AG04450 (cell line): ENCODE measurements at regions not wholly inside any gene's neighbourhood (a gene's known extent, or its start where the extent isn't known, plus 50 kb on each side); places are given as distances from the start of the nearest gene placed in this dataset.

Experiments
- CTCF ChIA-PET: fragments of 300-600, 350-600 bp; formaldehyde crosslinking; extraction: SDS; loops from one replicate; lab custom pipeline; 2022; ENCODE audit warnings: antibody characterized with exemption, inconsistent platforms; lab: Charles Lee
- POLR2A ChIA-PET: fragments of 350-600 bp; formaldehyde crosslinking; extraction: SDS; loops from one replicate; lab custom pipeline; 2021; ENCODE audit warnings: antibody characterized with exemption, inconsistent platforms; lab: Yijun Ruan, JAX
- DNase-seq: peaks from one replicate; pipeline ENCODE4 v3.0.0-alpha.2; 2011; ENCODE audit warnings: low read depth, low spot score
- H3K27ac ChIP-seq: one replicate; pipeline ENCODE4 v1.5.1; 2012; ENCODE audit warnings: low read depth, low read length, control low read depth
- H3K27me3 ChIP-seq: one replicate; pipeline ENCODE4 v1.6.0; 2012; ENCODE audit warnings: low read length; ENCODE audit not compliant: control insufficient read depth, insufficient read depth
- H3K4me3 ChIP-seq: 2 replicates; pipeline ENCODE4 v1.5.1; 2011; ENCODE audit warnings: mild to moderate bottlenecking, low read depth, low read length, control low read depth
- H3K9me3 ChIP-seq: 2 replicates; pipeline ENCODE4 v1.5.1; 2012; ENCODE audit warnings: low read length; ENCODE audit not compliant: control insufficient read depth, insufficient read depth
- TF ChIP-seq, protein P1 (sequence below): IDR thresholded peaks from 2 replicates; pipeline ENCODE4 v1.5.1; 2011; ENCODE audit warnings: low read depth, low read length, control low read depth, inconsistent platforms

- ChIA-PET POLR2A (no interaction called here), CTCF (no interaction called here)
- peaks cover 95% of the 10 kb centered on the region for H3K9me3 ChIP-seq
- H3K4me3 ChIP-seq = no peak overlapping the region
- H3K27ac ChIP-seq = no peak overlapping the region
- no peak for DNase-seq
- no peaks in the 10 kb centered on the region for H3K27me3 ChIP-seq
- TF ChIP-seq, protein P1, sequence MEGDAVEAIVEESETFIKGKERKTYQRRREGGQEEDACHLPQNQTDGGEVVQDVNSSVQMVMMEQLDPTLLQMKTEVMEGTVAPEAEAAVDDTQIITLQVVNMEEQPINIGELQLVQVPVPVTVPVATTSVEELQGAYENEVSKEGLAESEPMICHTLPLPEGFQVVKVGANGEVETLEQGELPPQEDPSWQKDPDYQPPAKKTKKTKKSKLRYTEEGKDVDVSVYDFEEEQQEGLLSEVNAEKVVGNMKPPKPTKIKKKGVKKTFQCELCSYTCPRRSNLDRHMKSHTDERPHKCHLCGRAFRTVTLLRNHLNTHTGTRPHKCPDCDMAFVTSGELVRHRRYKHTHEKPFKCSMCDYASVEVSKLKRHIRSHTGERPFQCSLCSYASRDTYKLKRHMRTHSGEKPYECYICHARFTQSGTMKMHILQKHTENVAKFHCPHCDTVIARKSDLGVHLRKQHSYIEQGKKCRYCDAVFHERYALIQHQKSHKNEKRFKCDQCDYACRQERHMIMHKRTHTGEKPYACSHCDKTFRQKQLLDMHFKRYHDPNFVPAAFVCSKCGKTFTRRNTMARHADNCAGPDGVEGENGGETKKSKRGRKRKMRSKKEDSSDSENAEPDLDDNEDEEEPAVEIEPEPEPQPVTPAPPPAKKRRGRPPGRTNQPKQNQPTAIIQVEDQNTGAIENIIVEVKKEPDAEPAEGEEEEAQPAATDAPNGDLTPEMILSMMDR = no peak
Observed at GRCh38 chr2:239722760-239723470, 302.2 kb downstream of the NDUFA10 start.

DNA sequence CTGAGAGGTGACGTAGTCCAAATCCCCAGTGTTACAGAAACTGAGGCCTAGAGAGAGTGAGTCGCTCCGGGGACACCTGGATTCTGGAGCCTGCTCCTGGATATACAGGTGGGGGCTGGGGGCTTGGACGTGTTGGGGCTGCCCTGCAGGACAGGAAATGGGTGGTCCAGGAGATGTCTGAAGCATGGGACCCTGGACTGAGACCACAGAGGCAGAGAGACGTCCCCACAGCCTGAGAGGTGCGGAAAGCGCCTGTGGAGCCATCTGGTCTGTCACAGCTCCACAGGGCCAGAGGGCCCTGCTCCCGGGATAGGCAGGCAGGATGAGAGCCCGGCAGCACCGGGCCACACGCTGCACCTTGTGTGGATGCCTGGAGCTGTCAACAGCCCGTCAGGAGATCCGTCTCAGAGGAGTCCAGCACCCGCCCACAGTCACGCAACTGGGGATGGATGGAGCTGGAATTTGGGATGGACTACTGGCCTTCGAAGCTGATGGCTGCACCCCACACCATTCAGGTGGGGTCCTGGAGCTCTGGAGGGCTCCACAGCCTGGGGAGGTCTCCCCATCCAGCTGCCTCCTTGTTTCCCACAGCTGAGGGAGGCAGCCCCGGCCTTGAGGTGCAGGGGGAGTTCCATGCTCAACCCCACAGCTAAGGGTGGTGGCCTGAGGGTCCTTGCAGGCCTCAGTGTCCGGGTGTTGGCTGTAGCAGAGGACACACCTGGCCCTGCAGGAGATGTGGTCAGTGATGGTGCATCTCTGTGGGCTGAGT, 303.0 kb downstream of the NDUFA10 start:
- ChIA-PET POLR2A (no interaction called here), CTCF (no interaction called here)
- no peak overlapping the region for H3K4me3 ChIP-seq
- H3K9me3 ChIP-seq = peaks cover 95% of the 10 kb centered on the region
- TF ChIP-seq, protein P1 = no peak
- no peaks in the 10 kb centered on the region for H3K27me3 ChIP-seq
- H3K27ac ChIP-seq = no peak overlapping the region
- DNase-seq = no peak

- H3K9me3 ChIP-seq = peaks cover 89% of the 10 kb centered on the region
- no peak for DNase-seq
- CTCF ChIA-PET = no interaction called here
- TF ChIP-seq, protein P1 = no peak
- H3K4me3 ChIP-seq = no peak overlapping the region
- H3K27me3 ChIP-seq = no peaks in the 10 kb centered on the region
- no peak overlapping the region for H3K27ac ChIP-seq
- POLR2A ChIA-PET = no interaction called here
Observed at GRCh38 chr2:239721531-239721930, 303.6 kb downstream of the NDUFA10 start.

DNA sequence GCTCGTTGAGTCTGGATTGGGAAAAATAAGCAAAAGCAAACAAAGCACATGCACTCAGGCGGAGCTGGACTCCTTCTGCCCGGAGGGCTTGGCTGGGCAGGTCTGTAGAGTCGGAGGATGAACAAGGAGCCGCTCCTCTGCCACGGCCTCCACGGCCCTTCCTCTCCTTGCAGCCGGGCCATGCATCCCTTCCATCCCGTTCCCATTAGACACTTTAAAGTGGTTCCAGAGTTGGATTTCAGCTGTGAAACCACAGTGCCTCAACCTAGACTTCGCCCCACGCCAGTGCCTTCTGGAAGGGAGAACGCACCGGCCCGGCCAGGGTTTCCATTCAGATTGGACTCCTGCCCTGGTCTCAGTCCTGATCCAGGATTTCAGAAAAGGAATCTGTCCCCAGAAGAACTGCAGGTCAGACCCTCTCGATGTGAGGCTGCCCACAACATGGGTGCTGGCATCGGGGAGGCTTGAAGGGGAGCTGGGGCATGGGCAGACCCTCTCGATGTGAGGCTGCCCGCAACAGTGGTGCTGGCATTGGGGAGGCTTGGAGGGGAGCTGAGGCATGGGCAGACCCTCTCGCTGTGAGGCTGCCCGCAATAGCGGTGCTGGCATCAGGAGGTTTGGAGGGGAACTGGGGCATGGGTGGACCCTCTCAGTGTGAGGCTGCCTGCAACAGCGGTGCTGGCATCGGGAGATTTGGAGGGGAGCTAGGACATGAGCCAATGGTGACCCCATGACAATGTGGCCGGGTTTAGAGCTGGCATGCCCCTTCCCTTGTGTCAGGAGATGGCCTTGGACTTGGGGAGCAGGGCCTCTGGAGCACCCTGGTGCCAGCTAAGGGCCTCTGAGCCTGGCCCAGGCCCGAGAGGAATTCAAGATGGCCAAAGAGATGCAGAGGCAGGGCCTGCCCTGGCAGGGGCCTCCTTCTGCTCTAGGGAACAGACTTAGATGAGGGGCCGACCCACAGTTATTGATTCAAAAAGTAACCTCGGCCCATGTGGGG, 304.5 kb downstream of the NDUFA10 start:
- Histone ChIP-seq H3K4me3 (no peak overlapping the region), H3K27me3 (no peaks in the 10 kb centered on the region), H3K27ac (no peak overlapping the region), H3K9me3 (peaks cover 84% of the 10 kb centered on the region)
- no peak for DNase-seq
- ChIA-PET CTCF (no interaction called here), POLR2A (no interaction called here)
- TF ChIP-seq, protein P1 = no peak
